ENCODE measurements at regions not wholly inside any gene's neighbourhood (a gene's known extent, or its start where the extent isn't known, plus 50 kb on each side); places are given as distances from the start of the nearest gene placed in this dataset.

DNA sequence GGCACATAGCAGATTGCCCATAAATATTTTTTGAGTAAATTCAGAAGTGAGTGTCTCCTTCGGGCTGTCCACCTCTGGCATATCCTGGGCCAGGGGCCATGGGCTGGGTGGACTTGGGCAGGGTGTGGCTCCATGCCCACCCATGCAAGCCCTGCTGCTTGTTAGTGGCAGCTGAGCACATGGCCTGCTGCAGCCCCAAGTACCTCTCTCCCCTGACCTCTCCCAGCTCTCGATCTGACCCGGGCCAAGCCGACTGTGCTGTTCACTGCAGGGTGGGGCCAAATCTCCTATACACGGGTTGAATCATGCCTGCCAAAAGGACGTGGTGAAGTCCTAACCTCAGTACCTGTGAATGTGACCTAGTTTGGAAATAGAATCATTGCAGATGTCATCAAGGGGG is 132.5 kb upstream of the C1orf174 start:
- Histone ChIP-seq H3K9me3 (ENCODE audit: control insufficient read depth, insufficient read depth, low read length) (no peaks in the 10 kb centered on the region), H3K4me3 (ENCODE audit: low read depth, low read length) (no peak overlapping the region), H3K36me3 (ENCODE audit: control insufficient read depth, insufficient read depth, low read length) (no peaks in the 10 kb centered on the region), H3K27me3 (ENCODE audit: control insufficient read depth, insufficient read depth, low read length) (no peaks in the 10 kb centered on the region), H3K4me1 (ENCODE audit: control insufficient read depth, insufficient read depth, low read length) (no peaks in the 10 kb centered on the region), H3K27ac (ENCODE audit: low read depth, low read length) (no peak overlapping the region)
- DNase-seq (ENCODE audit: low read depth in 4 of 6, low spot score in 6 of 6), result no peak
- 86% methylated on average over 4 of the region's 6 CpGs for WGBS (ENCODE audit: insufficient coverage)

GRCh38 chr1:4033129-4033676 is 133.1 kb upstream of the C1orf174 start:
- Histone ChIP-seq H3K4me3 (ENCODE audit: low read depth, low read length) (no peak overlapping the region), H3K36me3 (ENCODE audit: control insufficient read depth, insufficient read depth, low read length) (no peaks in the 10 kb centered on the region), H3K9me3 (ENCODE audit: control insufficient read depth, insufficient read depth, low read length) (no peaks in the 10 kb centered on the region), H3K27ac (ENCODE audit: low read depth, low read length) (no peak overlapping the region), H3K27me3 (ENCODE audit: control insufficient read depth, insufficient read depth, low read length) (no peaks in the 10 kb centered on the region), H3K4me1 (ENCODE audit: control insufficient read depth, insufficient read depth, low read length) (no peaks in the 10 kb centered on the region)
- 66% methylated on average over 11 of the region's 14 CpGs for WGBS (ENCODE audit: insufficient coverage)
- DNase-seq (ENCODE audit: low read depth in 4 of 6, low spot score in 6 of 6), result no peak

DNA sequence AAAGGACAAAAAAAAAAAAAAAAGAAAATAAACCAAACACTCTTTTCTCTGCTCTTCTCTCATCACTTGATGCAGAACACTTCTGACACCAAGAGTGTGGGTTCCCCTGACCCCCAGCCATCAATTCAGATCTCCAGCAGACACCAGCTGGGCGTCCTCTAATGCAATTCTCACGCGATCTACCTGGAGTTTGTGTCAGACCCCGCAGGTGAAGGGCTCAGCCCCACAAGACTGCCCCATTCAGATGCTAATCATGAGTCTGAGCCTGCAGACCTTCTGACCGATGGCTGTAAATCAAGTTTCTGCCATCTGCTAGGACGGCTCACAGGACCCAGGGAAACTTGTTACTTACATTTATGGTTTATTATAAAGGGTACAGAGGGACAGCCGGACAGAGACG is 133.6 kb upstream of the C1orf174 start:
- no peak overlapping the region for H3K27ac ChIP-seq (ENCODE audit: low read depth, low read length)
- H3K9me3 ChIP-seq (ENCODE audit: control insufficient read depth, insufficient read depth, low read length), result no peaks in the 10 kb centered on the region
- H3K36me3 ChIP-seq (ENCODE audit: control insufficient read depth, insufficient read depth, low read length), result no peaks in the 10 kb centered on the region
- 45% methylated on average over 7 of the region's 8 CpGs for WGBS (ENCODE audit: insufficient coverage)
- H3K27me3 ChIP-seq (ENCODE audit: control insufficient read depth, insufficient read depth, low read length), result no peaks in the 10 kb centered on the region
- DNase-seq (ENCODE audit: low read depth in 4 of 6, low spot score in 6 of 6), result no peak
- no peak overlapping the region for H3K4me3 ChIP-seq (ENCODE audit: low read depth, low read length)
- no peaks in the 10 kb centered on the region for H3K4me1 ChIP-seq (ENCODE audit: control insufficient read depth, insufficient read depth, low read length)

DNA sequence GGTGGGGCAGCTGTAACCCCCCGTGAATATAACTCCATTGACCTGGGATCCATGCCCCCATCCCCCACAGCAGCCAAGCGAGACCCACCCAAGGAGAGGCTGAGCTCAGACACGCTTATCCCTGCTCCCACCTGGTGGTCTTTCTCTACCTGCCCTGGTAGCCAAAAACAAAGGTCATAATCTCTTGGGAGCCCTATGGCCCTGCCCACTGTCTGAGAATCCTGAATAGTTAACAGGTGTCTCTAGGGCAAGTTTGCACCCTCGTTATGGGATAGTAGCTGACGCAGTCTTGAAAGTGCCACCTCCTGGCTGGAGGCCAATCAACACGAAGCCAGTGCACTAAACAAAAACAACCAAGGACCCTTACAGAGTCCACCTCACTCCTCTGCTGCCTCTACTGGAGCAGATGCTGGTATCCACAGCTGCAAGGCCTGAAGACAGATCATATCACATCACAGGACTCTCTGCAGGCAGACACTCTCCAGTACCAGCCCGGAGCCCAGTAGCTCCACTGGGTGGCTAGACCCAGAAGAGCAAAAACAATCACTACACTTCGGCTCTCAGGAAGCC is 134.3 kb upstream of the C1orf174 start:
- WGBS (ENCODE audit: insufficient coverage), result 66% methylated on average over 7 of the region's 8 CpGs
- no peak overlapping the region for H3K4me3 ChIP-seq (ENCODE audit: low read depth, low read length)
- H3K27me3 ChIP-seq (ENCODE audit: control insufficient read depth, insufficient read depth, low read length), result no peaks in the 10 kb centered on the region
- no peak for DNase-seq (ENCODE audit: low read depth in 4 of 6, low spot score in 6 of 6)
- no peaks in the 10 kb centered on the region for H3K9me3 ChIP-seq (ENCODE audit: control insufficient read depth, insufficient read depth, low read length)
- no peak overlapping the region for H3K27ac ChIP-seq (ENCODE audit: low read depth, low read length)
- H3K36me3 ChIP-seq (ENCODE audit: control insufficient read depth, insufficient read depth, low read length), result no peaks in the 10 kb centered on the region
- no peaks in the 10 kb centered on the region for H3K4me1 ChIP-seq (ENCODE audit: control insufficient read depth, insufficient read depth, low read length)

GRCh38 chr1:4044967-4045366 is 144.9 kb upstream of the C1orf174 start:
- H3K4me1 ChIP-seq (ENCODE audit: control insufficient read depth, insufficient read depth, low read length), result peaks cover 19% of the 10 kb centered on the region
- H3K27ac ChIP-seq (ENCODE audit: low read depth, low read length), result no peak overlapping the region
- H3K4me3 ChIP-seq (ENCODE audit: low read depth, low read length), result no peak overlapping the region
- WGBS (ENCODE audit: insufficient coverage), result 83% methylated on average over 1 of the region's 5 CpGs
- H3K27me3 ChIP-seq (ENCODE audit: control insufficient read depth, insufficient read depth, low read length), result no peaks in the 10 kb centered on the region
- H3K36me3 ChIP-seq (ENCODE audit: control insufficient read depth, insufficient read depth, low read length), result no peaks in the 10 kb centered on the region
- H3K9me3 ChIP-seq (ENCODE audit: control insufficient read depth, insufficient read depth, low read length), result no peaks in the 10 kb centered on the region
- DNase-seq (ENCODE audit: low read depth in 4 of 6, low spot score in 6 of 6), result no peak

GRCh38 chr1:4045397-4046010 is 145.4 kb upstream of the C1orf174 start:
- 83% methylated on average over 2 of the region's 5 CpGs for WGBS (ENCODE audit: insufficient coverage)
- Histone ChIP-seq H3K9me3 (ENCODE audit: control insufficient read depth, insufficient read depth, low read length) (no peaks in the 10 kb centered on the region), H3K27me3 (ENCODE audit: control insufficient read depth, insufficient read depth, low read length) (no peaks in the 10 kb centered on the region), H3K4me3 (ENCODE audit: low read depth, low read length) (no peak overlapping the region), H3K4me1 (ENCODE audit: control insufficient read depth, insufficient read depth, low read length) (peaks cover 19% of the 10 kb centered on the region), H3K27ac (ENCODE audit: low read depth, low read length) (no peak overlapping the region), H3K36me3 (ENCODE audit: control insufficient read depth, insufficient read depth, low read length) (no peaks in the 10 kb centered on the region)
- no peak for DNase-seq (ENCODE audit: low read depth in 4 of 6, low spot score in 6 of 6)

DNA sequence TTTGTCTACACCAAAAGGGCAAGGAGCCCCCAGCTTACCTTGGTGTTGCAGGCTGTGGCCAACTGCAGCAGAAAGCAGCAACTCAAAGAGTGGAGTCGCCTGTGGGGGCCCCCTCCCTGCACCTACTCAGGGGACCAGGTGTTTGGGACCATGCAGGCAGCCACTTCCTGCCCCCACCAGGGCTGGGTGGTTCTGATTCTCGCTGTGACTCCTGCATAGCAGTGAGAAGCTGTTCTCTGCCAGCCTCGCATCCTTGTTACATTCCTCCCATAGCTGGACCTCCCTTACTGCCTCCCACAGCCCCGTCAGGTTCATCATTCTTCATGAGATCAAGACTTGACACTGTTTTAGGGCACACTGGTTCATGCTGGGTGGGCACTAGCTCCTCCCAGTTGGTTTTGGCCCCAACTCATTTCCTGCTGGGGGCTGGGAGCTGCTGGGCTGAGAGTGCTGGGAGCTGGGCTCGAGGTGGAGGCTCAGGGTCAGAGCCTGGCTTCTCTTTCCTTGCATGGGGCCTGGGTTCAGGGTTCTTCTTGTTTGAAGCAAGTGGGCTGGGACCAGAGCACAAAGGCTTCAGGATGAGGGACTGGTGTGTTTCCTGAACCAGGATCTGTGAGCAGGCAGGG is 146.9 kb upstream of the C1orf174 start:
- H3K27ac ChIP-seq (ENCODE audit: low read depth, low read length), result no peak overlapping the region
- peaks cover 19% of the 10 kb centered on the region for H3K4me1 ChIP-seq (ENCODE audit: control insufficient read depth, insufficient read depth, low read length)
- H3K27me3 ChIP-seq (ENCODE audit: control insufficient read depth, insufficient read depth, low read length), result no peaks in the 10 kb centered on the region
- WGBS (ENCODE audit: insufficient coverage), result 67% methylated on average over 5 of the region's 5 CpGs
- H3K9me3 ChIP-seq (ENCODE audit: control insufficient read depth, insufficient read depth, low read length), result no peaks in the 10 kb centered on the region
- no peaks in the 10 kb centered on the region for H3K36me3 ChIP-seq (ENCODE audit: control insufficient read depth, insufficient read depth, low read length)
- no peak for DNase-seq (ENCODE audit: low read depth in 4 of 6, low spot score in 6 of 6)
- no peak overlapping the region for H3K4me3 ChIP-seq (ENCODE audit: low read depth, low read length)

- WGBS (ENCODE audit: insufficient coverage), result 73% methylated on average over 7 of the region's 7 CpGs
These were observed 147.6 kb upstream of the C1orf174 start for GRCh38 chr1:4047666-4048065.

DNA sequence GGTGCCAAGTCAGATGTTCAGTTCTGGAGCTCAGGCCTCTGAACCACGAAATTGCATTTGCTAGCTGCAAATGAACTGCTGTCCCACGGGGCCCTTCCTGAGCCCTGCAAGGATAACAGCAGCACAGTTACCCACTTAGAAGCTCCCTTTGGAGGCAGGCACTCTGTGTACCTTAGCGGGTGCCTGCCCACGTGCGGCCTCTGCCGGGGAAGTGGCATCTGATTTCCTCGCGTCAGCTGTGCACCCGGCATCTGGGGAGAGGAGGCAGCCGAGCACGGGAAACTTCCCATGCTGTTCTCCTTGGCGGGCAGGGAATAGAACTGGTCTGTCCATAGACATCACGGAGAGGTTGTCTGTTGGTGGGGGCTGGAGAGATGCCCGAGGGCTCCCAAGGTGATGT is 148.0 kb upstream of the C1orf174 start:
- DNase-seq (ENCODE audit: low read depth in 4 of 6, low spot score in 6 of 6), result peak in 1 of 6 donors; percentile 76
- 71% methylated on average over 14 of the region's 14 CpGs for WGBS (ENCODE audit: insufficient coverage)

More at GRCh38 chr1:4047666-4048065, 147.6 kb upstream of the C1orf174 start:
- H3K36me3 ChIP-seq (ENCODE audit: control insufficient read depth, insufficient read depth, low read length), result no peaks in the 10 kb centered on the region
- no peaks in the 10 kb centered on the region for H3K9me3 ChIP-seq (ENCODE audit: control insufficient read depth, insufficient read depth, low read length)
- no peaks in the 10 kb centered on the region for H3K27me3 ChIP-seq (ENCODE audit: control insufficient read depth, insufficient read depth, low read length)
- no peak for DNase-seq (ENCODE audit: low read depth in 4 of 6, low spot score in 6 of 6)
- H3K27ac ChIP-seq (ENCODE audit: low read depth, low read length), result no peak overlapping the region
- H3K4me1 ChIP-seq (ENCODE audit: control insufficient read depth, insufficient read depth, low read length), result peaks cover 19% of the 10 kb centered on the region
- H3K4me3 ChIP-seq (ENCODE audit: low read depth, low read length), result no peak overlapping the region

DNA sequence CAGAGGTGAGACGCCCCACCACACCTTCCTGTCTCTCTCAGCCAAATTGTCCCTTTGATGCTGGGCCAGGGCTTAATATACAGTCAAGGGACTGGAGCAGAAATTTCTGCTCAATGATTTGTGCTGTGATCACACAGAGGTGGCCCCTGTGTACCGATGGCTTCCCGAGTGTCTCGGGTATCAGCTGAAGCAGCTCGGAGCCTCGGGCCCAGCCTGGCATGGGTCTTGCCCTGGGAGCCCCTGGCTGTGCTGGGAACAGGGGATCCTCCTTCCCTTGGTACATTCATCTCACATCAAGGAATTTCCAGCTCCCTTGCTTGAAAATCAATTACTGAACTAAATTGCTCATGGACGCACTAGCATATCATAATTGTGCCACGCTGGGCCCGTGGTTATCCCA is 148.8 kb upstream of the C1orf174 start:
- Histone ChIP-seq H3K36me3 (ENCODE audit: control insufficient read depth, insufficient read depth, low read length) (no peaks in the 10 kb centered on the region), H3K27me3 (ENCODE audit: control insufficient read depth, insufficient read depth, low read length) (no peaks in the 10 kb centered on the region), H3K4me1 (ENCODE audit: control insufficient read depth, insufficient read depth, low read length) (peaks cover 19% of the 10 kb centered on the region), H3K4me3 (ENCODE audit: low read depth, low read length) (no peak overlapping the region), H3K9me3 (ENCODE audit: control insufficient read depth, insufficient read depth, low read length) (no peaks in the 10 kb centered on the region), H3K27ac (ENCODE audit: low read depth, low read length) (no peak overlapping the region)
- no peak for DNase-seq (ENCODE audit: low read depth in 4 of 6, low spot score in 6 of 6)
- 68% methylated on average over 9 of the region's 9 CpGs for WGBS (ENCODE audit: insufficient coverage)

More for the DNA sequence above, 148.0 kb upstream of the C1orf174 start:
- Histone ChIP-seq H3K36me3 (ENCODE audit: control insufficient read depth, insufficient read depth, low read length) (no peaks in the 10 kb centered on the region), H3K9me3 (ENCODE audit: control insufficient read depth, insufficient read depth, low read length) (no peaks in the 10 kb centered on the region), H3K4me1 (ENCODE audit: control insufficient read depth, insufficient read depth, low read length) (peaks cover 19% of the 10 kb centered on the region), H3K27me3 (ENCODE audit: control insufficient read depth, insufficient read depth, low read length) (no peaks in the 10 kb centered on the region), H3K4me3 (ENCODE audit: low read depth, low read length) (no peak overlapping the region), H3K27ac (ENCODE audit: low read depth, low read length) (no peak overlapping the region)

All from spinal cord (tissue), 9 donors.